ENCODE measurements at regions not wholly inside any gene's neighbourhood (a gene's known extent, or its start where the extent isn't known, plus 50 kb on each side); places are given as distances from the start of the nearest gene placed in this dataset.

DNA sequence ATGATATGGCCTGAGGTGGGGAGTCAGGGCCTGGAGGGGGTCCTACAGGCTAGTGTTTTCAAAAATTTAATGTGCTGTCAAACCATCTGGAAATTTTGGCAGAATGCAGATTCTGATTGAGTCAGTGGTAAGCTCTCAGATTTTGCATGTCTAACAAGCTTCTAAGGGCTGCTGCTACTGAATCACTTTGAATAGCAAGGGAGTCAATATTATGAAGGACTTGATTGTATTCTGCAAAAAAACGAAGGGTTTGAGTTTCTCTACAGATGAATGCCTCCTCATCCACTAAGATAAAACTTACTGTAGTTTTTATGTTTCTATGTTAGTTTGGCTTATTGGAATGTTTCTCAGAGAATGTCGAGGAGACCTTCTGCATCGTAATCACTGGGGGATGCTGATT is 179.5 kb downstream of the TMEM38B start:
- Histone ChIP-seq H3K79me2 (ENCODE audit: insufficient read depth, low read length) (no peaks in the 10 kb centered on the region), H3K27ac (ENCODE audit: insufficient read length, low read depth, low read length) (no peak overlapping the region), H4K8ac (replicated peaks; ENCODE audit: insufficient read length, low read depth, low read length) (no peak overlapping the region), H3K27me3 (ENCODE audit: insufficient read depth, low read length) (no peaks in the 10 kb centered on the region), H3K14ac (ENCODE audit: insufficient read depth, low read length) (no peak overlapping the region), H4K91ac (ENCODE audit: insufficient read length, low read depth, low read length) (no peak overlapping the region), H2BK12ac (ENCODE audit: insufficient read length, low read depth, low read length) (no peak overlapping the region), H3K23me2 (ENCODE audit: insufficient read length, low read depth, low read length, poor library complexity, severe bottlenecking) (no peaks in the 10 kb centered on the region), H3K23ac (ENCODE audit: insufficient read length, low read depth, low read length) (no peak overlapping the region), H3K79me1 (ENCODE audit: insufficient read depth, low read depth, low read length, poor library complexity, severe bottlenecking) (no peaks in the 10 kb centered on the region), H4K5ac (ENCODE audit: insufficient read length, low read depth, low read length) (no peak overlapping the region), H3K4ac (ENCODE audit: low read depth, low read length) (no peak overlapping the region), H2BK20ac (ENCODE audit: low read depth, low read length, poor library complexity, severe bottlenecking) (no peak overlapping the region), H2BK5ac (ENCODE audit: insufficient read length, low read length) (no peak overlapping the region), H2BK120ac (ENCODE audit: low read depth, low read length, poor library complexity, severe bottlenecking) (no peak overlapping the region), H3K4me2 (ENCODE audit: insufficient read depth, insufficient read length, low read length) (no peak overlapping the region), H3K9ac (ENCODE audit: extremely low read depth, insufficient read length, low read length) (no peak overlapping the region), H2AK5ac (ENCODE audit: insufficient read length, low read length) (no peak overlapping the region), H3T11ph (ENCODE audit: low read length) (no peak overlapping the region), H3K18ac (ENCODE audit: insufficient read length, low read depth, low read length) (no peak overlapping the region), H2BK15ac (ENCODE audit: low read depth, low read length) (no peak overlapping the region), H3K9me3 (ENCODE audit: control insufficient read depth, low read depth, low read length) (no peaks in the 10 kb centered on the region), H3K56ac (ENCODE audit: insufficient read length, low read depth, low read length) (no peak overlapping the region), H3K4me1 (ENCODE audit: insufficient read depth, low read length) (peaks cover 2% of the 10 kb centered on the region; the same call in 1 of the 2 replicates), H4K20me1 (ENCODE audit: control insufficient read depth, insufficient read depth, insufficient read length) (no peaks in the 10 kb centered on the region), H2AFZ (ENCODE audit: low read length) (no peak overlapping the region)
- TF ChIP-seq, protein P1, sequence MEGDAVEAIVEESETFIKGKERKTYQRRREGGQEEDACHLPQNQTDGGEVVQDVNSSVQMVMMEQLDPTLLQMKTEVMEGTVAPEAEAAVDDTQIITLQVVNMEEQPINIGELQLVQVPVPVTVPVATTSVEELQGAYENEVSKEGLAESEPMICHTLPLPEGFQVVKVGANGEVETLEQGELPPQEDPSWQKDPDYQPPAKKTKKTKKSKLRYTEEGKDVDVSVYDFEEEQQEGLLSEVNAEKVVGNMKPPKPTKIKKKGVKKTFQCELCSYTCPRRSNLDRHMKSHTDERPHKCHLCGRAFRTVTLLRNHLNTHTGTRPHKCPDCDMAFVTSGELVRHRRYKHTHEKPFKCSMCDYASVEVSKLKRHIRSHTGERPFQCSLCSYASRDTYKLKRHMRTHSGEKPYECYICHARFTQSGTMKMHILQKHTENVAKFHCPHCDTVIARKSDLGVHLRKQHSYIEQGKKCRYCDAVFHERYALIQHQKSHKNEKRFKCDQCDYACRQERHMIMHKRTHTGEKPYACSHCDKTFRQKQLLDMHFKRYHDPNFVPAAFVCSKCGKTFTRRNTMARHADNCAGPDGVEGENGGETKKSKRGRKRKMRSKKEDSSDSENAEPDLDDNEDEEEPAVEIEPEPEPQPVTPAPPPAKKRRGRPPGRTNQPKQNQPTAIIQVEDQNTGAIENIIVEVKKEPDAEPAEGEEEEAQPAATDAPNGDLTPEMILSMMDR (conservative IDR thresholded peaks at IDR 0.05): no peak
- no CpG with 5 or more reads among the region's 3 CpGs for WGBS (ENCODE audit: extremely low coverage, insufficient read length, low lambda C conversion rate)
- Mint-ChIP-seq H3K9me3 (no peaks in the 10 kb centered on the region), H3K36me3 (ENCODE audit: insufficient read depth in 1 of 3, low read depth in 3 of 3) (no peaks in the 10 kb centered on the region), H3K27me3 (ENCODE audit: low read depth) (no peaks in the 10 kb centered on the region), H3K27ac (no peak overlapping the region), H3K4me3 (no peak overlapping the region), H3K4me1 (peaks cover 6 to 16% of the 10 kb centered on the region in 2 experiments; a peak in 3 of 4 replicates)
- no peak for DNase-seq

Measured in H9 (cell line).